Hepatocyte (in vitro differentiated cells): ENCODE measurements at regions not wholly inside any gene's neighbourhood (a gene's known extent, or its start where the extent isn't known, plus 50 kb on each side); places are given as distances from the start of the nearest gene placed in this dataset.

Experiments
- DNase-seq: peaks from one replicate; pipeline ENCODE4 v3.0.0-alpha.2; 2016; ENCODE audit warnings: low spot score
- H2AFZ ChIP-seq: fragments of 200-600 bp; sonication (generic); 2 replicates; pipeline ENCODE4 v1.6.0; 2016; ENCODE audit warnings: antibody characterized with exemption, mild to moderate bottlenecking
- H3K27ac ChIP-seq: fragments of 200-600 bp; sonication (generic); 2 replicates; pipeline ENCODE4 v1.5.1; 2016; ENCODE audit warnings: mild to moderate bottlenecking
- H3K27me3 ChIP-seq: fragments of 200-600 bp; sonication (generic); 2 replicates; pipeline ENCODE4 v1.6.1; 2016
- H3K36me3 ChIP-seq: fragments of 200-600 bp; sonication (generic); replicated peaks from 2 replicates; pipeline ENCODE4 v1.5.1; 2016; ENCODE audit warnings: low read depth; ENCODE audit not compliant: insufficient read depth
- H3K4me1 ChIP-seq: fragments of 200-600 bp; sonication (generic); 2 replicates; pipeline ENCODE4 v1.5.1; 2016; ENCODE audit warnings: mild to moderate bottlenecking, moderate library complexity; ENCODE audit not compliant: insufficient read depth
- H3K4me2 ChIP-seq: fragments of 200-600 bp; sonication (generic); 2 replicates; pipeline ENCODE4 v1.6.0; 2016
- H3K4me3 ChIP-seq: fragments of 200-600 bp; sonication (generic); 2 replicates; pipeline ENCODE4 v1.5.1; 2016; ENCODE audit warnings: mild to moderate bottlenecking
- H3K79me2 ChIP-seq: fragments of 200-600 bp; sonication (generic); 2 replicates; pipeline ENCODE4 v1.6.0; 2017; ENCODE audit warnings: mild to moderate bottlenecking
- H3K9me2 ChIP-seq: fragments of 200-600 bp; sonication (generic); replicated peaks from 2 replicates; pipeline ENCODE4 v1.6.0; 2017; ENCODE audit warnings: mild to moderate bottlenecking; ENCODE audit not compliant: insufficient read depth
- H3K9me3 ChIP-seq: fragments of 200-600 bp; sonication (generic); 2 replicates; pipeline ENCODE4 v1.5.1; 2016; ENCODE audit warnings: low read depth, mild to moderate bottlenecking
- H4K20me1 ChIP-seq: fragments of 200-600 bp; sonication (generic); 2 replicates; pipeline ENCODE4 v1.6.0; 2016; ENCODE audit warnings: mild to moderate bottlenecking; ENCODE audit not compliant: insufficient read depth, poor library complexity, severe bottlenecking
- CTCF ChIP-seq: fragments of 200-600 bp; sonication (generic); IDR thresholded peaks from 2 replicates; pipeline ENCODE4 v1.5.1; 2016; ENCODE audit warnings: antibody characterized with exemption, mild to moderate bottlenecking; ENCODE audit not compliant: poor library complexity
- EZH2 ChIP-seq: fragments of 200-600 bp; sonication (generic); IDR thresholded peaks from 2 replicates; pipeline ENCODE4 v1.6.1; 2016; ENCODE audit warnings: antibody characterized with exemption, mild to moderate bottlenecking, borderline replicate concordance
- EZH2phosphoT487 ChIP-seq: fragments of 200-600 bp; sonication (generic); IDR thresholded peaks from one replicate; pipeline ENCODE4 v1.6.1; 2018; ENCODE audit warnings: antibody characterized with exemption, mild to moderate bottlenecking, low read depth, moderate library complexity; ENCODE audit not compliant: unreplicated experiment, severe bottlenecking
- WGBS: methylation state at CpG from one replicate; pipeline ENCODE4 v1.1.6; 2016; ENCODE audit warnings: low lambda C conversion rate; ENCODE audit errors: missing lambda C conversion rate; 5-methylcytosine and 5-hydroxymethylcytosine counted together

DNA sequence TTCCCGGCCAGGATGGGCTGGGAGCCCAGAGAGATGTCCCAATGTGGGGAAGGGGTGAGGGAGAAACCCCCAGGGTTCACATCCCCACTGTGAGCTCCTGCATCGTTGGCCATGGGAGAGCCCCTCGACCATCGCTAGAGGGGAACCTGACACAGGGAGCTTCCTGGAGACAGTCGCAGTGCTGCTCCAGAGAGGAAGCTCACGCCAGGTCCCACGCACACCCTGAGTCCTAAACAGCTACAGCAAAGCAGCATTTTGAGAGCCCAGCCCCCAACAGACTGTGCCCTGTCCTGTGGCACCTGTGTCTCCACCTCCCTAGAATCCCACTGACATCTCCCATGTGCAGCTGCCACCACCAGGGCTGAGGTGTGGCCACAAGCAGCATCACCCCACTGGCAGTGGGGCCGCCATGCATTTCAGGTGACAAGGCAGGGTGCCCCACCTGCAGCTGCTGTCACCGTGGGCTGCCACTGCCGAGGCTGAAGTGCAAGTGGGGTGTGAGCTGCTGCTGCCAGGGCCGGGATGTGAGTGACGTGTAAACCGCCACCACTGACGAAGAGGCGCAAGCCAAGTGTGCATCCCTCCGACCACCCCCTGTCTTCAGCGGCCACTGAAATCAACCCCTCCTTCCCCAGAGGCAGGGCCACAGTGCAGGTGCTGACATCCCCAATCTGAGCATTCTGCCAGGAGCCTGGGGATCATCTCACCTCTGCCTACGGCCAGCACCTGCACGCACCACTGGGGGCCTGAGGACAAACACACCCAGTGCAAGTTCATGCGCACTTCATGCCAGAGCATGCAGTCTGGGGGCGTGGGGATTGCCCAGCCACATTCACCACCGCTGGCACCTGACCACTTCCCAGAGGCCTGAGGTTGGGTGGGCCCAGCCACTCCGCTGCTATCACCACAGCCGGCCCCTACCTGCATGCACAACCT lies 467.7 kb upstream of the SALL3 start:
- H2AFZ ChIP-seq, result no peak overlapping the region
- H3K4me3 ChIP-seq, result no peak overlapping the region
- H3K27ac ChIP-seq, result no peak overlapping the region
- DNase-seq, result no peak
- no peaks in the 10 kb centered on the region for H3K9me2 ChIP-seq
- no peak overlapping the region for H3K4me2 ChIP-seq
- TF ChIP-seq CTCF (no peak), EZH2 (no peak), EZH2phosphoT487 (no peak)
- H4K20me1 ChIP-seq, result no peaks in the 10 kb centered on the region
- H3K27me3 ChIP-seq, result no peaks in the 10 kb centered on the region
- H3K36me3 ChIP-seq, result no peaks in the 10 kb centered on the region
- no peaks in the 10 kb centered on the region for H3K4me1 ChIP-seq
- 88% methylated on average over 24 of the region's 24 CpGs for WGBS
- H3K9me3 ChIP-seq, result no peaks in the 10 kb centered on the region
- no peaks in the 10 kb centered on the region for H3K79me2 ChIP-seq

DNA sequence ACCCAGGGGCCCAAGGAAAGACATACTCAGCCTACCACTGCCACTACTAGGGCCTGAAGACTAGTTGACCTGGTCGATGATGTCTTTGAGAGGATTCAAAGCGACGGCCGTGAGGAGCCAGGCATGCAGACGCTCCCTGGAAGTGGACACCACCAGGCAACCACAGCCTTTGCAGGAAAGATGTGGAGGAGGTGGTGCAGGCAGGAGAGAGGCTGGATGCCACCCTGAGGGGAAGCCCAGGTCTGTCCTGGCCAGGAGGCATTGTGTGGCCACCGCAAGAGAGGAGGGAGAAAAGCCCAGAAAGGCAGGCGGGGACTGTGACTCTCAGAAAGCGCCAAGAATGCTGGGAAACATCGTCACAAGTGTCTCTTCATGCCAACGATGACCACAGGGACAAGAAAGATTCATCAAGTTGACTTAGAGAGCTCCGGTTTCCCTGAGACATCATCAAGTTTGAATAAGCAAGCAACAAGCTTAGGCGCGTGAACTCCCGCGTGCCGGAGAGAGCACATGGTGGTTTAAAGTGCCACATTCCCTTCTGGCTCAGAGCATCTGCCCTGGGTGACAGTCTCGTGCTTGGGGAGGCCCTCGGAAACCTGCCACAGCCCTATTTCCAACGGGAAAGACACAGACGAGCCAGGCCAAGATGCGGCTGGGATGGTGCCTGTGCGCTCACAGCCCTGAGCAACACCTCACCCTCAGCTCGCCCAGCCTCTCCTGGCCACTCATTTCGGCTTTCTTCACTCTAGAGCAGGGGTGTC lies 464.5 kb upstream of the SALL3 start:
- no peaks in the 10 kb centered on the region for H3K79me2 ChIP-seq
- no peaks in the 10 kb centered on the region for H3K9me3 ChIP-seq
- no peaks in the 10 kb centered on the region for H3K9me2 ChIP-seq
- 89% methylated on average over 24 of the region's 24 CpGs for WGBS
- H3K4me3 ChIP-seq, result no peak overlapping the region
- no peaks in the 10 kb centered on the region for H3K36me3 ChIP-seq
- H3K27me3 ChIP-seq, result no peaks in the 10 kb centered on the region
- no peak overlapping the region for H3K27ac ChIP-seq
- H4K20me1 ChIP-seq, result no peaks in the 10 kb centered on the region
- H3K4me2 ChIP-seq, result no peak overlapping the region
- no peak overlapping the region for H2AFZ ChIP-seq
- no peak for TF ChIP-seq EZH2phosphoT487
- TF ChIP-seq EZH2, result no peak
- no peak for TF ChIP-seq CTCF
- no peaks in the 10 kb centered on the region for H3K4me1 ChIP-seq
- no peak for DNase-seq

DNA sequence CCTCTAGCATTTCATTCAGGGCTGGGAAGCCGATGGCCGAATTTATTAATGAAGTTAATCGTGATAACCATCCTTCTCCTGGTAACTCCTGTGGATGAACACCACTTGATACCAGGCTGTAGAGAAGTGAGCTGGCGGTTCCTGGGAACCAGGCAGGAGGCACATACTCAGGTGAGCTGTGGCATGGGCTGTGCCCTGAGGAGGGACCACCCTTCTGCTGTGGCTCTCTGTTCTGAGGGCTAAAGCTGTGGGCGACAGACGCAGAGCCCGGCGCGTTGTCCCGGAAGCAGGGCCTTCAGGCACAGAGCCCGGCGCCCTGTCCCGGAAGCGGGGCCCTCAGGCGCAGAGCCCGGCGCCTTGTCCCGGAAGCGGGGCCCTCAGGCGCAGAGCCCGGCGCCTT lies 462.3 kb upstream of the SALL3 start:
- no peak for TF ChIP-seq EZH2phosphoT487
- no peak for TF ChIP-seq EZH2
- no peak for TF ChIP-seq CTCF
- H3K9me3 ChIP-seq, result no peaks in the 10 kb centered on the region
- no peaks in the 10 kb centered on the region for H4K20me1 ChIP-seq
- no peak overlapping the region for H3K4me3 ChIP-seq
- H3K9me2 ChIP-seq, result no peaks in the 10 kb centered on the region
- WGBS, result 99% methylated on average over 16 of the region's 22 CpGs
- H3K4me2 ChIP-seq, result no peak overlapping the region
- H3K79me2 ChIP-seq, result no peaks in the 10 kb centered on the region
- no peak overlapping the region for H2AFZ ChIP-seq
- DNase-seq, result no peak
- no peaks in the 10 kb centered on the region for H3K4me1 ChIP-seq
- no peaks in the 10 kb centered on the region for H3K27me3 ChIP-seq
- H3K27ac ChIP-seq, result no peak overlapping the region
- no peaks in the 10 kb centered on the region for H3K36me3 ChIP-seq
